Loucy (cell line): ENCODE measurements at regions not wholly inside any gene's neighbourhood (a gene's known extent, or its start where the extent isn't known, plus 50 kb on each side); places are given as distances from the start of the nearest gene placed in this dataset.
A peak's percentile ranks its signal among the peaks of the same experiment; 100 is the strongest.
"Not testable (repeated sequence)": the region's sequence is repeated elsewhere in the genome, so short reads cannot be mapped to it uniquely, and the experiment has no call there.

Experiments
- H2AFZ ChIP-seq: fragments of 200-600 bp; sonication (generic); 2 replicates; pipeline ENCODE4 v1.6.0; 2016; ENCODE audit warnings: antibody characterized with exemption, mild to moderate bottlenecking, low read length, moderate library complexity
- H3F3A ChIP-seq: fragments of 200-600 bp; 2 replicates; pipeline ENCODE4 v1.6.0; 2016; ENCODE audit warnings: antibody characterized with exemption, low read depth, mild to moderate bottlenecking
- H3K27me3 ChIP-seq: fragments of 200-600 bp; sonication (generic); 2 replicates; pipeline ENCODE4 v1.6.1; 2014; ENCODE audit warnings: low read length, mild to moderate bottlenecking; ENCODE audit not compliant: insufficient read depth, poor library complexity, severe bottlenecking
- H3K36me3 ChIP-seq: fragments of 200-600 bp; sonication (generic); 2 replicates; pipeline ENCODE4 v1.6.1; 2016; ENCODE audit warnings: low read length; ENCODE audit not compliant: insufficient read depth
- H3K4me1 ChIP-seq: fragments of 200-600 bp; sonication (generic); 2 replicates; pipeline ENCODE4 v1.5.1; 2014; ENCODE audit warnings: low read length, mild to moderate bottlenecking; ENCODE audit not compliant: insufficient read depth, poor library complexity, severe bottlenecking
- H3K4me2 ChIP-seq: fragments of 200-600 bp; sonication (generic); 2 replicates; pipeline ENCODE4 v1.6.0; 2014; ENCODE audit warnings: antibody characterized with exemption, low read length, low read depth, mild to moderate bottlenecking; ENCODE audit not compliant: poor library complexity, severe bottlenecking
- H3K4me3 ChIP-seq: fragments of 200-600 bp; sonication (generic); 2 replicates; pipeline ENCODE4 v1.5.1; 2014; ENCODE audit warnings: low read length, mild to moderate bottlenecking, mixed read lengths; ENCODE audit not compliant: poor library complexity, severe bottlenecking
- H3K79me2 ChIP-seq: fragments of 200-600 bp; sonication (generic); 2 replicates; pipeline ENCODE4 v1.6.1; 2014; ENCODE audit warnings: low read length; ENCODE audit not compliant: insufficient read depth
- H3K9ac ChIP-seq: fragments of 200-600 bp; sonication (generic); 2 replicates; pipeline ENCODE4 v1.6.0; 2014; ENCODE audit warnings: mild to moderate bottlenecking, low read depth, low read length, moderate library complexity; ENCODE audit not compliant: poor library complexity, severe bottlenecking
- H3K9me2 ChIP-seq: fragments of 200-600 bp; sonication (generic); replicated peaks from 2 replicates; pipeline ENCODE4 v1.6.1; 2016; ENCODE audit warnings: low read depth, low read length, mixed read lengths
- H3K9me3 ChIP-seq: fragments of 200-600 bp; sonication (generic); 2 replicates; pipeline ENCODE4 v1.6.1; 2014; ENCODE audit warnings: mild to moderate bottlenecking, antibody characterized with exemption, low read length, low read depth; ENCODE audit not compliant: insufficient read depth
- H4K20me1 ChIP-seq: fragments of 200-600 bp; sonication (generic); 2 replicates; pipeline ENCODE4 v1.6.0; 2014; ENCODE audit warnings: antibody characterized with exemption, low read length, mild to moderate bottlenecking; ENCODE audit not compliant: insufficient read depth, poor library complexity, severe bottlenecking
- CTCF ChIP-seq: fragments of 200-600 bp; sonication (generic); conservative IDR thresholded peaks from 2 replicates; pipeline ENCODE4 v1.5.1; 2014; ENCODE audit warnings: mild to moderate bottlenecking, antibody characterized with exemption, low read length
- EZH2phosphoT487 ChIP-seq: fragments of 200-600 bp; IDR thresholded peaks from 2 replicates; pipeline ENCODE4 v1.6.1; 2018; ENCODE audit warnings: antibody characterized with exemption, mild to moderate bottlenecking, moderate library complexity, borderline replicate concordance

- H3F3A ChIP-seq, H3K27me3 ChIP-seq, H3K4me3 ChIP-seq, H3K4me2 ChIP-seq, H2AFZ ChIP-seq, H3K9me2 ChIP-seq, H3K36me3 ChIP-seq, H3K9ac ChIP-seq, H3K9me3 ChIP-seq, H3K79me2 ChIP-seq, H4K20me1 ChIP-seq, H3K4me1 ChIP-seq: not testable (repeated sequence)
These were observed 68.7 kb downstream of the PRKAB2 start for GRCh38 chr1:147103416-147104155.

- H3K9me2 ChIP-seq: no peaks in the 10 kb centered on the region
These were observed 73.1 kb downstream of the PRKAB2 start for GRCh38 chr1:147099192-147099591.

GRCh38 chr1:147098338-147098973, 73.8 kb downstream of the PRKAB2 start:
- H3K4me2 ChIP-seq, H3K9me2 ChIP-seq, H4K20me1 ChIP-seq, H3K4me3 ChIP-seq, H3K36me3 ChIP-seq, H3K9me3 ChIP-seq, H3F3A ChIP-seq, H2AFZ ChIP-seq, H3K9ac ChIP-seq, H3K79me2 ChIP-seq, H3K4me1 ChIP-seq, H3K27me3 ChIP-seq: not testable (repeated sequence)
- TF ChIP-seq CTCF: peak; percentile 45

More at GRCh38 chr1:147099192-147099591, 73.1 kb downstream of the PRKAB2 start:
- no peak overlapping the region for H3K9ac ChIP-seq
- no peaks in the 10 kb centered on the region for H3F3A ChIP-seq
- H3K79me2 ChIP-seq: no peaks in the 10 kb centered on the region
- TF ChIP-seq EZH2phosphoT487 (no peak), CTCF (no peak)
- H3K4me2 ChIP-seq: no peak overlapping the region
- no peaks in the 10 kb centered on the region for H3K9me3 ChIP-seq
- H3K4me1 ChIP-seq: no peaks in the 10 kb centered on the region
- no peaks in the 10 kb centered on the region for H3K36me3 ChIP-seq
- no peak overlapping the region for H2AFZ ChIP-seq
- no peaks in the 10 kb centered on the region for H3K27me3 ChIP-seq
- H3K4me3 ChIP-seq: no peak overlapping the region
- H4K20me1 ChIP-seq: no peaks in the 10 kb centered on the region

- no peaks in the 10 kb centered on the region for H3K36me3 ChIP-seq
- TF ChIP-seq EZH2phosphoT487 (no peak), CTCF (no peak)
These were observed 76.6 kb downstream of the PRKAB2 start for GRCh38 chr1:147095691-147096090.

More at GRCh38 chr1:147095691-147096090, 76.6 kb downstream of the PRKAB2 start:
- H3K9me2 ChIP-seq: no peaks in the 10 kb centered on the region
- H3K79me2 ChIP-seq: no peaks in the 10 kb centered on the region
- no peaks in the 10 kb centered on the region for H3K27me3 ChIP-seq
- H3K9ac ChIP-seq: no peak overlapping the region
- H3K9me3 ChIP-seq: no peaks in the 10 kb centered on the region
- H3K4me2 ChIP-seq: no peak overlapping the region
- H4K20me1 ChIP-seq: no peaks in the 10 kb centered on the region
- H3F3A ChIP-seq: no peaks in the 10 kb centered on the region
- H2AFZ ChIP-seq: no peak overlapping the region
- no peak overlapping the region for H3K4me3 ChIP-seq
- H3K4me1 ChIP-seq: no peaks in the 10 kb centered on the region
